ENCODE measurements at regions not wholly inside any gene's neighbourhood (a gene's known extent, or its start where the extent isn't known, plus 50 kb on each side); places are given as distances from the start of the nearest gene placed in this dataset.

GRCh38 chr13:79906345-79906744 is 425.4 kb downstream of the NDFIP2 start:
- ChIA-PET POLR2A (no interaction called here), SMC1A (ENCODE audit: uncharacterized antibody, unreplicated experiment) (interaction anchor here (1.1 kb wide), 1 partner anchor 89 kb away, joined by 3 read pairs; no protein-coding TSS in a partner anchor), RAD21 (ENCODE audit: unreplicated experiment) (no interaction called here), CTCF (interaction anchor here (1.2 kb wide), 1 partner anchor 227 kb away, joined by 3 read pairs; no protein-coding TSS in a partner anchor)
- H3K36me3 ChIP-seq (ENCODE audit: control insufficient read depth in 2 of 2, insufficient read depth in 2 of 2, low read length in 1 of 2) = no peaks in the 10 kb centered on the region
- FAIRE-seq = no peak
- H3K4me1 ChIP-seq (ENCODE audit: control insufficient read depth, insufficient read depth, low read length) = no peaks in the 10 kb centered on the region
- intact Hi-C loops (cut with micrococcal nuclease; ENCODE audit: unreplicated experiment) = no loop called here
- no peaks in the 10 kb centered on the region for H3K27me3 ChIP-seq (replicated peaks in 1 of 2; ENCODE audit: control insufficient read depth in 2 of 2, insufficient read depth in 2 of 2, low read length in 1 of 2)
- BruUV-seq (replicated peaks) = no TSS peak
- H3K4me3 ChIP-seq = no peak overlapping the region
- DNase-seq (ENCODE audit: low read depth, low spot score) = no peak
- no peaks in the 10 kb centered on the region for H3K9me3 ChIP-seq (replicated peaks; ENCODE audit: control insufficient read depth, insufficient read depth, low read length)
- H4K20me1 ChIP-seq (ENCODE audit: control insufficient read depth, insufficient read depth) = no peaks in the 10 kb centered on the region
- ATAC-seq = no peak
- under 1% methylated on average over 3 of the region's 3 CpGs for WGBS (ENCODE audit: insufficient coverage, insufficient replicate concordance, low lambda C conversion rate, missing lambda C conversion rate)
- no peak overlapping the region for H2AFZ ChIP-seq (ENCODE audit: control insufficient read depth, low read depth, low read length)
- in situ Hi-C loops (cut with MboI) = no loop called here
- H3K4me2 ChIP-seq (ENCODE audit: control insufficient read depth, insufficient read depth) = no peak overlapping the region
- H3K9ac ChIP-seq (ENCODE audit: control insufficient read depth, insufficient read depth, low read length) = no peak overlapping the region
- H3K27ac ChIP-seq (ENCODE audit: control insufficient read depth, insufficient read depth) = no peak overlapping the region
- no peaks in the 10 kb centered on the region for H3K79me2 ChIP-seq (ENCODE audit: control insufficient read depth, insufficient read depth, low read length)
- no peak for TF ChIP-seq CEBPB (IDR thresholded peaks at IDR 0.05; ENCODE audit: borderline replicate concordance in 1 of 2, low read depth in 2 of 2, low read length in 2 of 2)
- TF ChIP-seq NBN (IDR thresholded peaks at IDR 0.05) = no peak
- TF ChIP-seq CHD4 (IDR thresholded peaks at IDR 0.05) = no peak
- TF ChIP-seq RELA (IDR thresholded peaks at IDR 0.05; ENCODE audit: borderline replicate concordance, partially characterized antibody) = no peak
- TF ChIP-seq MTA2 (IDR thresholded peaks at IDR 0.05; ENCODE audit: low read depth) = no peak
- TF ChIP-seq ZBTB11 (CRISPR knock-in tag; IDR thresholded peaks at IDR 0.05) = no peak
- no peak for TF ChIP-seq EED (IDR thresholded peaks at IDR 0.05; ENCODE audit: low read depth)
- no peak for TF ChIP-seq NFIC (IDR thresholded peaks at IDR 0.05; ENCODE audit: low read depth, low read length)
- TF ChIP-seq SIN3A (IDR thresholded peaks at IDR 0.05; ENCODE audit: low read depth, low read length) = no peak
- TF ChIP-seq TCF7 (IDR thresholded peaks at IDR 0.05; ENCODE audit: borderline replicate concordance) = no peak
- no peak for TF ChIP-seq ZBTB4 (CRISPR knock-in tag; IDR thresholded peaks at IDR 0.05)

All from GM12878 (cell line).